G401.6 (cell line): ENCODE measurements at regions not wholly inside any gene's neighbourhood (a gene's known extent, or its start where the extent isn't known, plus 50 kb on each side); places are given as distances from the start of the nearest gene placed in this dataset.

Experiments
- FAIRE-seq: peaks from 2 replicates; lab custom pipeline; 2012; peaks lifted over from hg19 to GRCh38; lab: Jason Lieb, UNC

DNA sequence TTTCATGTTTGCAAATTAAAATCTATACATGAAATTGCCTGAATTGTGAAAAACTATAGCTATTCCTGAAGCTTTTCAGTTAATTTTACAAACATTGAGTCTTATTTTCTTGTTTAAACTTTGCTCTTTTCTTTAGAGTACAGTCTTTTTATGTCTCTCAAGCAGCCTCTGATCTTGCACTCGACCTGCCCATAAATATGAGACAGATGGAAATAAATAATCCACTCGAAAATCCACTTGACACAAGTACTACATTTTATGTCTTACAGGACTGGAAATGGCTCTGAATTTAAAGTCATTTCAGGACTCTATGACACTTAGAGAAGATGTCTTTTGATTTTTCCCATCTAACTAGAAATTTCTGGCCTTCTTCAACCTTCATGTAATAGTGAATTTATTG, 283.8 kb downstream of the USP25 start:
- FAIRE-seq, result no peak

DNA sequence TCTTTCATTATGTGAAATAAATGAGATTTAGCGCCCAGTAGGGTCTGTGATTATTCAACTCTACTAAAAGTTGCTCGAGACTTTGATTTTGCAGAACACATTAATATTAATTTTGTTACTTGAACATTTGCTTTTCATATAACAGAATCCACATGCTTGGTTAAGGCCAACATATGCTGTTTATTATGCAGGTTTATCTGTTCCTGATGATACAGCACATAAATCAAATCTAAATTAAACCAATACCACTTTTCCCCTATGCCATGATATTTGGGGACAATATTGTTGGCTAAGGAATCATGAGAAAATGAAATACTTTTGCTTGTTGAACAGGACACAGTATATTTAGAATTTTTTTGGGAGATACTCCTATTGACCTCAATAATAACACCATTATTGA, 291.1 kb downstream of the USP25 start:
- FAIRE-seq, result no peak

- no peak for FAIRE-seq
Observed at GRCh38 chr21:16022116-16022515, 292.3 kb downstream of the USP25 start.

GRCh38 chr21:16022921-16023320, 293.1 kb downstream of the USP25 start:
- FAIRE-seq, result no peak

GRCh38 chr21:16028142-16028541, 298.4 kb downstream of the USP25 start:
- FAIRE-seq, result no peak

- FAIRE-seq, result no peak
Observed at GRCh38 chr21:16028941-16029464, 299.2 kb downstream of the USP25 start.

- FAIRE-seq, result no peak
Observed at GRCh38 chr21:16033193-16033592, 303.4 kb downstream of the USP25 start.

- no peak for FAIRE-seq
Observed at GRCh38 chr21:16034446-16035190, 304.8 kb downstream of the USP25 start.

GRCh38 chr21:16037421-16037955, 307.7 kb downstream of the USP25 start:
- no peak for FAIRE-seq

DNA sequence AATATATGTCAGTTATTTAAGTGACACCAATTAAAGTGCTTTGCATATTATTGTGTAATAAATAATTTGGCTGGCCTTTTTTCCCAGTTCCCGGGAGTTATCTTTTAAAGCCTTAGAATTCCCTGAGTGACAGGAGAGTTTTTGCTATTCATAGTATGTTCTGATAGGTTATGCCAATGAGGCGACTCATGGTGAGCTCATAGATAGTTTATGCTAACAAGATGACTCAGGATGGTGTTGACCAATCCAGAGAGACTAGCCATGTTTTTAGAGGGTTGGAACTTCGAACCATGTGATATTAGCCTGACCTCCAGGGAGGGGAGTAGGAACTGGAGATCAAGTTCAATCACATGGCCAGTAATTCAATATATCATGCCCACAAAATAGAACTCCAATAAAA, 310.8 kb downstream of the USP25 start:
- FAIRE-seq, result no peak

DNA sequence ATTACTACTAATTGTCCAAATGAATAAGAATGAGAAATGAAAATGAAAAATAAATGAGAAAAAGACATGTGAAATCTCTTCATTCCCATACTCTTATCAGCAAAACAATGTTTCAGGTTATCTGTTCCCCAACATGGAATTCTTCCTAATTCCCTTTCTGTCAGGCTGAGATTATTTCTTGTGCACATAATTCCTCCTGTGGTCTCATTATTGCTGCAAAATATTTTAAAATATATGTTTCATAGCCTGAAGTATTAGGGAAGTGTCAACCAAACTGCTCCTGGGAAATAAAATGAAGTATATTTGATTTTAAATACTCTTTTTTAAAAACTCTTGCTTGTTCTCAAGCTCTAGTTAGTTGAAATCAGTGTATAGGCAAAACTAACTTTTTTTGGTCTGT, 314.9 kb downstream of the USP25 start:
- FAIRE-seq, result no peak

GRCh38 chr21:16046656-16047330, 317.0 kb downstream of the USP25 start:
- FAIRE-seq, result no peak

DNA sequence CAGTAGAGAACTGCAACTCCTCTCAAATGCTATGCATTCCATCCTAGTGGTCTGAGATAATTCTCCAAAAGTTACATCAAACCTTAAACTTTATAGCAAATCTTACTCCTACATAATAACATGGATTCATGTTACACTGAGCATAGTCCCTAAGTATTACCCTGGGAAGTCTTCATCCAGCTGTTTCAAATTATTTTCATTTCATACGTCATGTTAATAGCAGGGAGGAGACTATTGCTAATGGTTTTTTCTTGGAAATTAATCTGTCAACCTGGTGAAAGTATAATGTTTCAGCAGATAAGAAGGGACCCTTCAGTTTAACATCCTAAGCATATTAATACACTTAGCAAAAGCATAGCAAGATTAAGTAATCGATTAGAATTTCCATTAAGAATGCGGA, 318.1 kb downstream of the USP25 start:
- FAIRE-seq, result no peak

DNA sequence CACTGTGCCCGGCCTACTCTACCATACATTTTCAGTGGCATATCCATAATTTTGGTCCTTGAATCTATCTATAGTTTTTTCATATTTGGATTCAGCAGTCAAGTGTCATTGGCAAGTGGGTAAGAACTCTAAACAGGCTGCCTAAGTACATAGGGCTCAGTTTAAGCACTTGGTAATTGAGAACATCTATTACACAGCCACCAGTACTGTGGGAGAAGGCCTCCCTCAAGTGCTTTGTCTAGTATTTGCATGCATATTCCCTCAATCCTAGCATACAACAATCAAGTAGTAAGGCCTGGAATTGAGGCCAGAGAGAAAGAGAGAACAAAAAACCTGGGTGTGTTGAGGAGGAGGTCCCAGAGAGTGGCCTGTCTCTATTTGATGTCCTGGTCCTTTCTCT, 325.2 kb downstream of the USP25 start:
- FAIRE-seq, result no peak

- no peak for FAIRE-seq
Observed at GRCh38 chr21:16058896-16059295, 329.1 kb downstream of the USP25 start.

DNA sequence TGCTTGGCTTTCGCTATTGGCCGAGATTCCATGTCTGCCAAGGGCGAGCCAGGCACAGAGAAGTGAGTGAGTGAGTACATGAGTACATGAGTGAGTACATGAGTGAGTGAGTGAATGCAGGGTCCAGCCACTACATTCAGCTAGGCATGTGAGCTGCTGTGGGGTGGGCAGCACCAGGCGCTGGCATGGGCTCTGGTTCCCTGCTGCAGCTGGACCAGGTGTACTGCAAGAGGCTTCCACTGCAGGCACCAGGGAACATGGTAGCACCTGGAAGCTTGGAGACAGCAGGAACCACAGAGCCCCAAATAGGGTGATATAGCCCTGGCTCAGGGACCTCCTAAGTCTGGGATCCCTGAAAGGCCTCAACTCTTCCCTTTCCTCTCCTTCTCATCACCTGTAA, 330.2 kb downstream of the USP25 start:
- no peak for FAIRE-seq

DNA sequence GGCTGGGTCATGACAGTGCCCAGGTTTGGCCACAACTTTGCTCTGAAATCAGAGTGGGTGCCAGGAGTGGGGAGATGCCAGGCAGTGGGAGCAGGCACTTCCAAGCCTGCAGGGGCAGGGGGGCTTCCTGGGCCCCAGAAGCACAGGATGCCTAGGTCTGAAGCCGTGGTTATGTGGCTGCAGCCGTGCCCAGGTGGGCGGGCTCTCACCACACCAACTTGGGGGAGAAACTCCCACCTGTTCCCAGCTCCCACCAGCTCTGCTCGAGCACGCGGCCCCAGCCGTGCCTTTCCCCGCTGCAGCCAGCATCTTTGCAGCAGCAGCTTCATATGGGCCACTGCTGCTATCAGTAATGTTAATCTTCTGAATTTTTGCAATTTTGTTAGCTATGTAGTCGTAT, 331.4 kb downstream of the USP25 start:
- no peak for FAIRE-seq

DNA sequence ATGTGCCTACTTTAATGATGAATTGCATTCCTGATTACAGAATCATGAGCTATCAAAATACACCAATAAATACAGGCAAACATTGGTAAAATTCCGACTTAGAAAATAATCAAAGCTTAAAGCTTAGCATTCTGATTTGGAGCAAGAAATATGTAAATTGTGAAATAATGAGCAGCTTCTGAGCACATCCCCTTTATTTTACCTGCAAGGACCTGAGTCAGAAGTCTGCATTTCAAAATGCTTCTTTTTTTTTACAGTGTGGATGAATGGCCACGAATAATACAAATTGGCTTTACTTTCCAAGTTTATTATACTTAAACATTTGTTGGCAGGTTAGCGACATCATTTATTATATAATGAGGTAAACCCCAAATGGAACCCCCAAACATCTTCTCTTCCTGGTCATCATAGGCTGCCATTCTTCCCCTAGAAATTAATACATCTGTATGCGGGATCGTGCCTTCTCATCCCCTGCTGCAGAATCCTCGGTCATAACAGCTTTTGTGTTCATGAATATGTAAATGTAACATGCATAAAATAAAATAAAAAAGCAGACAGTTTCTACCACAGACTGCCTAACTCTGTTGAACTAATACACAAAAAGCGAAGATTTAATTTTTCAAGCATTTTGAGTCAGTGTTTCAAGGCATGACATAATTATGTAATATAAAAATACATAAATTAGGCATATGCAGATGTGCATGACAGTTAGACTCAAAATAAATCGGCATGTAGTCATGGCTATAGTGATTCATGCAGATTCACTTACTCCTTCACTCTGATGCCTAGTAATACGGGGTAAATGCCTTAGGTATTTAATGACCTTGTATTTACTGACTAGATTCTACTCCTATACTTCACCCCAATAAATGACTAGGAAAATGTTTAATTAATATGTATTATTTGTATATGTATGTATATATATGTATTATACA, 339.7 kb downstream of the USP25 start:
- FAIRE-seq, result no peak

- no peak for FAIRE-seq
Observed at GRCh38 chr21:16070207-16070651, 340.4 kb downstream of the USP25 start.

DNA sequence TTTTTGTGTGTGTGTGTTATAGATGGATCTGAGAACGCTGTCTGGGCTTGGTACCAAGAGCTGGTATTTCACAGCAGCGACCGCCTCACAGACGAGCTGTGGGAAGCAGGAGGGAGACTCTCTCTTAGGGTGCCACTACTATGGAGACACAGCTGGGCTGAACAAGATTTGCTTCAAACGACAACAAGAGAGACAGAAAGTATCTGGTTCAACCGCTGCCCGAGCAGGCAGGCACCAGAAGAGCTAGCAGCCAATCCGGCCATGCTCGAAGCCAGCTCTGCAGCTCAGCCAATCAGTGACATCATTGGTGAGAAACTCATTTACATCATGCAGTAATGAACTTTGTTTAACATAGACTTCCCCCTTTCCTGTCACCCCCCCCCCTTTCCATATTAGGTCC, 341.3 kb downstream of the USP25 start:
- FAIRE-seq, result no peak

- no peak for FAIRE-seq
Observed at GRCh38 chr21:16071761-16072160, 342.0 kb downstream of the USP25 start.

- no peak for FAIRE-seq
Observed at GRCh38 chr21:16072221-16072620, 342.4 kb downstream of the USP25 start.
